Brain microvascular endothelial cell (primary cell): ENCODE measurements at regions not wholly inside any gene's neighbourhood (a gene's known extent, or its start where the extent isn't known, plus 50 kb on each side); places are given as distances from the start of the nearest gene placed in this dataset.

Experiments
- DNase-seq: peaks from one replicate; pipeline ENCODE4 v3.0.0-alpha.2; 2020
- H3K27ac ChIP-seq: fragments of 250-450 bp; sonication (Bioruptor Pico); 2 replicates; pipeline ENCODE4 v1.5.1; 2020; ENCODE audit warnings: mild to moderate bottlenecking, moderate library complexity
- H3K27me3 ChIP-seq: fragments of 250-450 bp; sonication (Bioruptor Pico); replicated peaks from 2 replicates; pipeline ENCODE4 v1.5.1; 2020; ENCODE audit warnings: mild to moderate bottlenecking
- H3K36me3 ChIP-seq: fragments of 250-450 bp; sonication (Bioruptor Pico); replicated peaks from 2 replicates; pipeline ENCODE4 v1.5.1; 2020; ENCODE audit warnings: mild to moderate bottlenecking
- H3K4me3 ChIP-seq: 2 replicates; pipeline ENCODE4 v1.5.1; 2011; ENCODE audit warnings: low read depth, mild to moderate bottlenecking, control low read depth, low read length, moderate library complexity
- in situ Hi-C: cut with HindIII; loops from 2 replicates; pipeline ENCODE4 v1.10.0; 2017; ENCODE audit warnings: low sequenced_read_pairs, low pct_ligation_motif_present
- TF ChIP-seq, protein P1 (sequence below): IDR thresholded peaks from 2 replicates; pipeline ENCODE4 v1.5.1; 2011; ENCODE audit warnings: low read depth, mild to moderate bottlenecking, moderate library complexity, low read length, control low read depth, inconsistent platforms; ENCODE audit errors: missing control alignments

GRCh38 chr1:147086129-147086528 lies 86.1 kb downstream of the PRKAB2 start:
- H3K4me3 ChIP-seq, result no peak overlapping the region
- in situ Hi-C loops, result no loop called here
- H3K36me3 ChIP-seq, result no peaks in the 10 kb centered on the region
- DNase-seq, result no peak
- no peak overlapping the region for H3K27ac ChIP-seq
- TF ChIP-seq, protein P1, sequence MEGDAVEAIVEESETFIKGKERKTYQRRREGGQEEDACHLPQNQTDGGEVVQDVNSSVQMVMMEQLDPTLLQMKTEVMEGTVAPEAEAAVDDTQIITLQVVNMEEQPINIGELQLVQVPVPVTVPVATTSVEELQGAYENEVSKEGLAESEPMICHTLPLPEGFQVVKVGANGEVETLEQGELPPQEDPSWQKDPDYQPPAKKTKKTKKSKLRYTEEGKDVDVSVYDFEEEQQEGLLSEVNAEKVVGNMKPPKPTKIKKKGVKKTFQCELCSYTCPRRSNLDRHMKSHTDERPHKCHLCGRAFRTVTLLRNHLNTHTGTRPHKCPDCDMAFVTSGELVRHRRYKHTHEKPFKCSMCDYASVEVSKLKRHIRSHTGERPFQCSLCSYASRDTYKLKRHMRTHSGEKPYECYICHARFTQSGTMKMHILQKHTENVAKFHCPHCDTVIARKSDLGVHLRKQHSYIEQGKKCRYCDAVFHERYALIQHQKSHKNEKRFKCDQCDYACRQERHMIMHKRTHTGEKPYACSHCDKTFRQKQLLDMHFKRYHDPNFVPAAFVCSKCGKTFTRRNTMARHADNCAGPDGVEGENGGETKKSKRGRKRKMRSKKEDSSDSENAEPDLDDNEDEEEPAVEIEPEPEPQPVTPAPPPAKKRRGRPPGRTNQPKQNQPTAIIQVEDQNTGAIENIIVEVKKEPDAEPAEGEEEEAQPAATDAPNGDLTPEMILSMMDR, result no peak
- peaks cover 13% of the 10 kb centered on the region for H3K27me3 ChIP-seq

DNA sequence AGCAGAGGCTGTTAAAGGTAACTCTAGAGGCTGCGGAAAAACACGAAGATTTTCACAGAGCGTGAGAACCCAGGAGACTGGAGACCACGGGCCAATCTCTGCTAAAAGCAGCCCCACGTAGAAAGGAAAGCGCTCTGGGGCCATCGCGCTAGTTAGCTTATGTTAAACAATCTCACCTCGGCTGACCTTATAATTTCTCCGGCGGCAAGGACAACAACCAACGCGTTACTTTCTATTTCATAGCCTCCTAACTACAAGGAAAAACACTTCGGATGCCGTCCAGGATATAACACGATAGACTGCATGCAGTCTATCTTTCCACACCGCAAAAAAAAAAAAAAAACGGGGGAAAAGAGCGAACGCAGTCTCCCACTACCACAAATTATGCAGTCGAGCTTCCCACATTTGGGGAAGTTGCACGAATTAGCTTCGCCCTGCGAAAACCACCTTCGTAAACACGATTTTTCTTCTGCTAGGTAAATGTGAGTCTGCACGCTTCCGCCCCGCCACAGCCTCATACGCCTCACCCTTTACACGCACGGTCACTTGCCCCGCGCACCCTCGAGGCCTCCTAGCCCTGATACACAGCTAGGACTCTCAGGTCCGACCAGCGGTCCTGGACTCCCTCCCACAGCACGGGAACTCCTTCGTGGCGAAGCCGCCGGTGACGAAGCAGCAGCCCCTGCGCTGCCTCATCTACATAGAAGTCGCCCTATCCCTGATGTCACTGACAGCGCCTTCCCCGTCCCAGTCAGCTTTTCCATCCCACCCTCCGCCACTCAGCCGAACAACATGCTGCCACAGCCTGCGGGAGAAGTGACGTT lies 87.8 kb downstream of the PRKAB2 start:
- TF ChIP-seq, protein P1, result no peak
- in situ Hi-C loops, result no loop called here
- peak overlapping the region; percentile 100 for H3K27ac ChIP-seq
- peak; percentile 92 for DNase-seq
- H3K27me3 ChIP-seq, result peaks cover 28% of the 10 kb centered on the region
- peak overlapping the region; percentile 58 for H3K4me3 ChIP-seq
- H3K36me3 ChIP-seq, result no peaks in the 10 kb centered on the region

DNA sequence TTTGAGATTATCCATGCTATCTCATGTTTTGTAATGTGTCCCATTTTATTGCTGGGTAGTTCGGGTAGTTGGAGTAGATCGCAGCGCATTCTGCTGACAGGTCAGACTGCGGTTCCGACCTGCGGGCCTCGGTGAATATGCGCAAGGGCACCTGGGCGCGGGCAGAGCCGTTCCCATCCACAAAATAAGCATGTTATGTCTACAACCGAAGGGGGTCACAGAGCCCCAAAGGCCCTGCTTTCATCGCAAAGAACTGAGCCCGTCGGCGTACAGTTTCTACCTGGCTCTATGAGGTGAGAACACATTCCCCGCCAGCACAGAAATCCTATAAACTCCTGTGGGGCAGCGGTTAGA lies 88.4 kb downstream of the PRKAB2 start:
- no peak overlapping the region for H3K27ac ChIP-seq
- no peak for DNase-seq
- in situ Hi-C loops, result no loop called here
- peaks cover 32% of the 10 kb centered on the region for H3K27me3 ChIP-seq
- no peaks in the 10 kb centered on the region for H3K36me3 ChIP-seq
- TF ChIP-seq, protein P1, result no peak
- H3K4me3 ChIP-seq, result peak overlapping the region; percentile 58

- DNase-seq, result no peak
- in situ Hi-C loops, result no loop called here
- Histone ChIP-seq H3K27ac (no peak overlapping the region), H3K4me3 (no peak overlapping the region), H3K27me3 (peaks cover 60% of the 10 kb centered on the region), H3K36me3 (no peaks in the 10 kb centered on the region)
- TF ChIP-seq, protein P1, result peak; percentile 12
These were observed 91.4 kb downstream of the PRKAB2 start for GRCh38 chr1:147080671-147081394.

DNA sequence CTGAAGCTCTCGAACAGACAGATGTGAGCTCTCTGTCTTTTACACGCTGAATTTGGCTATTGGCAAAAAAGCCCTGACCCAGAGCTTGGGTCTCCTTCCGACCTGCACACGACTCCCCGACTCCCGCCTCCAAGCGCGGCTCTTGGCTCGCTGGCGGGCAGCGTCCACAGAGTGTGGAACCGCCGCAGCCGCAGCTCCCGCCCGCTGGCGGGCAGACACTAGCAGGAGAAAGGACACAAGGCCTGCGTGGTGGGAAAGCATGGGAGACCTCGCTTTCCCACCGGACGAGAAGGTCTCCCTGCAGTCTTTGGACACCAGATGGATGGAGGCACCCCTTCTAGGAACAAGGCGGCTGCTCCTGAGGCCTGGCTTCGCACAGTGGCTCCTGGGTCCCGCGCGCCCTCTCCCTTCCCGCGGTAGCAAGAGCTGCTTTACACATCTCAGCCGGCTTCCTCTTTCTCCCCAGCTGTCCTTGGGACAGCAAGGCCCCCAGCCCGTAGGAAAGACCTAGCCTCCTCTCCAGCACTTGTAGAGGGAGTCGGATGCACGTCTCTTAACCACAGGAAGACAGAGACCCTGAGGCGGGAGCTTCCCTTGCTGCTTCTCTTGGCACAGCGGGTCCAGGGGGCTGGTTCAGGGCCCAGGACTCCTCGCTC lies 92.1 kb downstream of the PRKAB2 start:
- no peak overlapping the region for H3K4me3 ChIP-seq
- H3K36me3 ChIP-seq, result no peaks in the 10 kb centered on the region
- no peak overlapping the region for H3K27ac ChIP-seq
- DNase-seq, result no peak
- peaks cover 65% of the 10 kb centered on the region for H3K27me3 ChIP-seq
- TF ChIP-seq, protein P1, result no peak
- in situ Hi-C loops, result no loop called here
